DND-41 (cell line): ENCODE measurements at regions not wholly inside any gene's neighbourhood (a gene's known extent, or its start where the extent isn't known, plus 50 kb on each side); places are given as distances from the start of the nearest gene placed in this dataset.

Source experiments
- CTCF ChIP-seq: IDR thresholded peaks from 2 replicates; pipeline ENCODE4 v1.5.1; 2012; ENCODE audit warnings: borderline replicate concordance, low read length, moderate library complexity, mild to moderate bottlenecking; ENCODE audit not compliant: poor library complexity, severe bottlenecking; ENCODE audit errors: extremely low read depth
- EZH2 ChIP-seq: IDR thresholded peaks from 3 replicates; pipeline ENCODE4 v1.6.1; 2012; ENCODE audit warnings: borderline replicate concordance, low read depth, mild to moderate bottlenecking, moderate library complexity, low read length, inconsistent platforms; ENCODE audit not compliant: severe bottlenecking

- no peak for TF ChIP-seq CTCF
- TF ChIP-seq EZH2 = no peak
These were observed 307.0 kb downstream of the C12orf75 start for GRCh38 chr12:105637470-105637869.
